ENCODE measurements at regions not wholly inside any gene's neighbourhood (a gene's known extent, or its start where the extent isn't known, plus 50 kb on each side); places are given as distances from the start of the nearest gene placed in this dataset.
"Not testable (repeated sequence)": the region's sequence is repeated elsewhere in the genome, so short reads cannot be mapped to it uniquely, and the experiment has no call there.

DNA sequence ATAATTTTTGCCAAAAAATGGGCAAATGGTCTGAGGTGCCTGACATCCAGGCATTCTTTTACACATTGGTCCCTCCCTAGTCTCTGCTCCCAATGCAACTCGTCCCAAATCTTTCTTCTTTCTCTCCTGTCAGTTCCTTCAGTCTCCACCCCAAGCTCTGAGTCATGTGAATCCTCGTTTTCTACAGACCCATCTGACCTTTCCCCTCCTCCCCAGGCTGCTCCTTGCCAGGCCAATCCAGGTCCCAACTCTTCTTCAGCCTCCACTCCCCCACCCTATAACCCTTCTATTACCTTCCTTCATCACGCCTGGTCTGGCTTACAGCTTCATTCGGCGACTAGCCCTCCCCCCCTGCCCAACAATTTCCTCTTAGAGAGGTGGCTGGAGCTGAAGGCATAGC lies 55.3 kb downstream of the BBS10 start:
- H3K4me1 ChIP-seq; intact Hi-C loops (cut with DNase I); H3K27ac ChIP-seq; H3K36me3 ChIP-seq; H3K9me3 ChIP-seq; H3K4me3 ChIP-seq; H3K27me3 ChIP-seq; DNase-seq; ATAC-seq: not testable (repeated sequence)
- WGBS, 4 donors = 76 to 82% (median 79%) methylated on average over 5 of the region's 5 CpGs

DNA sequence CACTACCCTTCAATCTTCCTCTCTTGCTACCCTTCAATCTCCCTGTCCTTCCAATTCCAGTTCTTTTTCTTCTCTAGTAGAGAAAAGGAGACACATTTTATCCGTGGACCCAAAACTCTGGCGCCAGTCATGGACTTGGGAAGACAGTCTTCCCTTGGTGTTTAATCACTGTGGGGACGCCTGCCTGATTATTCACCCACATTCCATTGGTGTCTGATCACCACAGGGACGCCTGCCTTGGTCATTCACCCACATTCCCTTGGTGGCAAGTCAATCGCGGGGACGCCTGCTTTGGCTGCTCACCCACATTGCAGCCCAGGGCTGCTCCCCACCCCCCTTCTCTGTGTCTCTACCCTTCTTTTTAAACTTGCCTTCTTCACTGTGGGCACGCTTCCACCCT lies 55.9 kb downstream of the BBS10 start:
- H3K36me3 ChIP-seq; H3K9me3 ChIP-seq; ATAC-seq; DNase-seq; H3K4me3 ChIP-seq; intact Hi-C loops (cut with DNase I); H3K27ac ChIP-seq; H3K4me1 ChIP-seq; H3K27me3 ChIP-seq: not testable (repeated sequence)
- 85 to 90% (median 88%) methylated on average over 8 of the region's 8 CpGs for WGBS, 4 donors

DNA sequence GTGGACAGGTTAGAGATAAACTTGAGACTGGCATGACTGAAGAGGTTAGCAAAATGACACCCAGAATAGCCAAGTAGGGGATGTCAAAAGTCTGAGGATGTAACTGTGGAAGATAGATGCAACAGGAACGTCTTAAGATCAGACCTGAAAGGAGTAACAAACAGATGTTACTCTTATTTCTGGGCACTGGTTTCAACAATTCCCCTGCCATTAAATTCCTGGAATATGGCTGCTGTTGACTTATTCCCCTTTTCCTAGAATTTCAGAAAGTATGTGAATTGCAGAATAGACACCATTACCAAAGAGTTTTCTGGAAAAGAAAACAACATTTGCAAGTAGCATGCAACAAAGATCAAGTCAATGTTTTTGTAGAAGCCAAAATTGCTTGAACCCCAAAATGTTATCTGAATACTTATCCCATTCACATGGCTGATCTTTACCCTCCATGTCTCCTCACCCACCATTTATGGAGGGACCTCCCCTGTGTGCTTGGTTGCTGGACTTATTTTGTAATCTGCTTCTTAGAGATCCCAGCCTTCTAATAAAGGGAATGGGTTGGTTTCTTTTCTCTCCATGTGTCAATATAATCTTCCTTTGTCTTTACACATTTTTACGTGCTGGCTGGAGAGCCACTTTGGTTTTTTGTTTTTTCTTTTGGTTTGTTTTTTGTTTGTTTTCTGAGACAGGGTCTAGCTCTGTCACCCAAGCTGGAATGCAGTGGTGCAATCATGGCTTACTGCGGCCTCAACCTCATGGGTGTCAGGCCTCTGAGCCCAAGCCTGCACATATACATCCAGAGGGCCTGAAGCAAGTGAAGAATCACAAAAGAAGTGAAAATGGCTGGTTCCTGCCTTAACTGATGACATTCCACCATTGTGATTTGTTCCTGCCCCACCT lies 57.0 kb downstream of the BBS10 start:
- TF ChIP-seq POLR2A (IDR thresholded peaks at IDR 0.05) (no peak), CTCF (IDR thresholded peaks at IDR 0.05) (no peak)
- H3K4me1 ChIP-seq = no peaks in the 10 kb centered on the region
- H3K4me3 ChIP-seq = no peak overlapping the region
- 69 to 77% (median 75%) methylated on average over 3 of the region's 3 CpGs for WGBS, 4 donors
- ATAC-seq = peak in 1 of 4 donors; percentile 26
- no peaks in the 10 kb centered on the region for H3K9me3 ChIP-seq
- intact Hi-C loops (cut with DNase I) = no loop called here
- H3K27me3 ChIP-seq = no peaks in the 10 kb centered on the region
- no peak overlapping the region for H3K27ac ChIP-seq
- no peaks in the 10 kb centered on the region for H3K36me3 ChIP-seq
- DNase-seq = no peak

GRCh38 chr12:76288218-76288617 lies 60.0 kb downstream of the BBS10 start:
- Histone ChIP-seq H3K27ac (no peak overlapping the region), H3K36me3 (no peaks in the 10 kb centered on the region), H3K4me1 (no peaks in the 10 kb centered on the region), H3K4me3 (no peak overlapping the region), H3K27me3 (no peaks in the 10 kb centered on the region), H3K9me3 (no peaks in the 10 kb centered on the region)
- TF ChIP-seq CTCF (IDR thresholded peaks at IDR 0.05) (no peak), POLR2A (IDR thresholded peaks at IDR 0.05) (no peak)
- intact Hi-C loops (cut with DNase I) = no loop called here
- no peak for ATAC-seq
- DNase-seq = no peak

GRCh38 chr12:76284816-76285750 lies 63.1 kb downstream of the BBS10 start:
- ATAC-seq = no peak

More at GRCh38 chr12:76284816-76285750, 63.1 kb downstream of the BBS10 start:
- Histone ChIP-seq H3K4me1 (no peaks in the 10 kb centered on the region), H3K4me3 (no peak overlapping the region), H3K27me3 (peaks cover 0 to 3% (median 0%) of the 10 kb centered on the region in 9 donors), H3K9me3 (no peaks in the 10 kb centered on the region), H3K36me3 (no peaks in the 10 kb centered on the region), H3K27ac (no peak overlapping the region)
- TF ChIP-seq CTCF (IDR thresholded peaks at IDR 0.05) (no peak), POLR2A (IDR thresholded peaks at IDR 0.05) (no peak)
- WGBS, 4 donors = 82 to 87% (median 84%) methylated on average over 5 of the region's 5 CpGs
- DNase-seq = no peak
- intact Hi-C loops (cut with DNase I) = no loop called here
